Tibial nerve (tissue), 4 donors: ENCODE measurements at regions not wholly inside any gene's neighbourhood (a gene's known extent, or its start where the extent isn't known, plus 50 kb on each side); places are given as distances from the start of the nearest gene placed in this dataset.

Source experiments
- DNase-seq, 2 donors: peaks; one replicate each; pipeline ENCODE4 v3.0.0-alpha.2; 2019; ENCODE audit warnings: low spot score in 2 of 2
- H3K27ac ChIP-seq, 4 donors: fragments of 200-600 bp; sonication (generic) in 3 of 4; one replicate each; pipeline ENCODE4 v1.5.1; 2017 to 2019; ENCODE audit warnings: mild to moderate bottlenecking in 1 of 4
- H3K27me3 ChIP-seq, 2 donors: fragments of 200-600 bp; sonication (generic) in 1 of 2; one replicate each; pipeline versions ENCODE4 v1.5.1 to v1.6.0; 2017 to 2019
- H3K36me3 ChIP-seq, 3 donors: fragments of 200-600 bp; sonication (generic); one replicate each; pipeline ENCODE4 v1.5.1; 2018 to 2019
- H3K4me1 ChIP-seq, 4 donors: fragments of 200-600 bp; sonication (generic) in 3 of 4; one replicate each; pipeline ENCODE4 v1.5.1; 2017 to 2019
- H3K4me3 ChIP-seq, 4 donors: fragments of 200-600 bp; sonication (generic) in 3 of 4; one replicate each; pipeline ENCODE4 v1.5.1; 2017 to 2019; ENCODE audit warnings: mild to moderate bottlenecking in 1 of 4, moderate library complexity in 1 of 4
- H3K9me3 ChIP-seq, 4 donors: fragments of 200-600 bp; sonication (generic) in 3 of 4; one replicate each; pipeline ENCODE4 v1.5.1; 2017 to 2019
- CTCF ChIP-seq, 5 experiments: fragments of 200-600 bp in 3 of 5; fragments of 450-650 bp in 2 of 5; sonication (generic) in 3 of 5; IDR thresholded peaks; one replicate each; pipeline ENCODE4 v1.5.1; 2016 to 2019; ENCODE audit warnings: antibody characterized with exemption in 5 of 5, mild to moderate bottlenecking in 3 of 5, moderate library complexity in 2 of 5
- EP300 ChIP-seq, 2 donors: sonication (generic); formaldehyde crosslinking; IDR thresholded peaks; one replicate each; pipeline ENCODE4 v1.6.1; 2017; ENCODE audit warnings: antibody characterized with exemption in 2 of 2, mild to moderate bottlenecking in 1 of 2
- POLR2A ChIP-seq, 2 donors: fragments of 450-650 bp; IDR thresholded peaks; one replicate each; pipeline ENCODE4 v1.6.1; 2017; ENCODE audit warnings: antibody characterized with exemption in 2 of 2, mild to moderate bottlenecking in 2 of 2, moderate library complexity in 2 of 2
- WGBS, 2 donors: methylation state at CpG; one replicate each; pipeline ENCODE4 v1.1.5; 2018; 5-methylcytosine and 5-hydroxymethylcytosine counted together

GRCh38 chr6:41432280-41432679 lies 96.9 kb downstream of the NCR2 start:
- Histone ChIP-seq H3K27ac (no peak overlapping the region), H3K27me3 (no peaks in the 10 kb centered on the region), H3K36me3 (no peaks in the 10 kb centered on the region), H3K4me1 (peaks cover 0 to 46% (median 35%) of the 10 kb centered on the region in 4 donors), H3K4me3 (no peak overlapping the region), H3K9me3 (no peaks in the 10 kb centered on the region)
- TF ChIP-seq EP300 (IDR thresholded peaks at IDR 0.05) (no peak), CTCF (IDR thresholded peaks at IDR 0.05) (no peak), POLR2A (IDR thresholded peaks at IDR 0.05) (no peak)
- 58 to 61% methylated on average over 3 of the region's 3 CpGs for WGBS, 2 donors
- DNase-seq = no peak

- Histone ChIP-seq H3K27ac (no peak overlapping the region), H3K9me3 (no peaks in the 10 kb centered on the region), H3K36me3 (no peaks in the 10 kb centered on the region), H3K27me3 (no peaks in the 10 kb centered on the region), H3K4me3 (no peak overlapping the region), H3K4me1 (peaks cover 0 to 30% (median 12%) of the 10 kb centered on the region in 4 donors)
- WGBS, 2 donors = 54 to 58% methylated on average over 9 of the region's 9 CpGs
- DNase-seq = no peak
- no peak for TF ChIP-seq POLR2A (IDR thresholded peaks at IDR 0.05)
- no peak for TF ChIP-seq EP300 (IDR thresholded peaks at IDR 0.05)
- no peak for TF ChIP-seq CTCF (IDR thresholded peaks at IDR 0.05)
These were observed 99.5 kb downstream of the NCR2 start for GRCh38 chr6:41434803-41435481.

GRCh38 chr6:41437604-41438003 lies 102.2 kb downstream of the NCR2 start:
- H3K4me1 ChIP-seq = peaks cover 0 to 21% (median 6%) of the 10 kb centered on the region in 4 donors
- WGBS, 2 donors = 91 to 95% methylated on average over 4 of the region's 4 CpGs
- H3K4me3 ChIP-seq = no peak overlapping the region
- no peak overlapping the region for H3K27ac ChIP-seq
- H3K27me3 ChIP-seq = no peaks in the 10 kb centered on the region
- H3K36me3 ChIP-seq = no peaks in the 10 kb centered on the region
- H3K9me3 ChIP-seq = no peaks in the 10 kb centered on the region
- TF ChIP-seq EP300 (IDR thresholded peaks at IDR 0.05) = no peak
- no peak for TF ChIP-seq POLR2A (IDR thresholded peaks at IDR 0.05)
- TF ChIP-seq CTCF (IDR thresholded peaks at IDR 0.05) = no peak
- no peak for DNase-seq

- H3K27ac ChIP-seq = no peak overlapping the region
- WGBS, 2 donors = 94 to 100% methylated on average over 1 of the region's 1 CpG
- TF ChIP-seq EP300 (IDR thresholded peaks at IDR 0.05) (no peak), CTCF (IDR thresholded peaks at IDR 0.05) (no peak), POLR2A (IDR thresholded peaks at IDR 0.05) (no peak)
- no peak for DNase-seq
- H3K9me3 ChIP-seq = no peaks in the 10 kb centered on the region
- peaks cover 4 to 32% (median 17%) of the 10 kb centered on the region in 4 donors for H3K4me1 ChIP-seq
- H3K36me3 ChIP-seq = no peaks in the 10 kb centered on the region
- H3K27me3 ChIP-seq = no peaks in the 10 kb centered on the region
- H3K4me3 ChIP-seq = no peak overlapping the region
These were observed 103.3 kb downstream of the NCR2 start for GRCh38 chr6:41438746-41439145.

GRCh38 chr6:41439524-41440418 lies 104.4 kb downstream of the NCR2 start:
- H3K27ac ChIP-seq = no peak overlapping the region
- H3K9me3 ChIP-seq = no peaks in the 10 kb centered on the region
- H3K4me1 ChIP-seq = peaks cover 4 to 42% (median 20%) of the 10 kb centered on the region in 4 donors
- no peak for DNase-seq
- TF ChIP-seq POLR2A (IDR thresholded peaks at IDR 0.05) (no peak), EP300 (IDR thresholded peaks at IDR 0.05) (no peak), CTCF (IDR thresholded peaks at IDR 0.05) (no peak)
- 65 to 73% methylated on average over 8 of the region's 8 CpGs for WGBS, 2 donors
- no peaks in the 10 kb centered on the region for H3K27me3 ChIP-seq
- H3K4me3 ChIP-seq = no peak overlapping the region
- H3K36me3 ChIP-seq = no peaks in the 10 kb centered on the region
